Right atrium auricular region (tissue), 2 donors: ENCODE measurements at regions not wholly inside any gene's neighbourhood (a gene's known extent, or its start where the extent isn't known, plus 50 kb on each side); places are given as distances from the start of the nearest gene placed in this dataset.
A peak's percentile ranks its signal among the peaks of the same experiment; 100 is the strongest.

Experiments used
- DNase-seq: peaks from one replicate; pipeline ENCODE4 v3.0.0-alpha.2; 2019; ENCODE audit warnings: low spot score
- H3K27ac ChIP-seq, 2 donors: fragments of 200-600 bp; sonication (generic); 1 replicate in 1 of 2; 2 replicates in 1 of 2; pipeline ENCODE4 v1.5.1; 2016 to 2019
- H3K27me3 ChIP-seq, 2 donors: fragments of 200-600 bp; sonication (generic); one replicate each; pipeline versions ENCODE4 v1.5.1 to v1.6.0; 2017 to 2019
- H3K36me3 ChIP-seq: fragments of 200-600 bp; sonication (generic); one replicate; pipeline ENCODE4 v1.5.1; 2016
- H3K4me1 ChIP-seq, 2 donors: fragments of 200-600 bp; sonication (generic); one replicate each; pipeline versions ENCODE4 v1.5.1 to v1.6.0; 2017 to 2019
- H3K4me3 ChIP-seq, 2 donors: fragments of 200-600 bp; sonication (generic); 1 replicate in 1 of 2; 2 replicates in 1 of 2; pipeline ENCODE4 v1.5.1; 2017 to 2019; ENCODE audit warnings: mild to moderate bottlenecking in 1 of 2, moderate library complexity in 1 of 2
- H3K9me3 ChIP-seq, 2 donors: fragments of 200-600 bp; sonication (generic); one replicate each; pipeline ENCODE4 v1.5.1; 2019
- TF ChIP-seq, protein P1 (sequence below), 2 donors: fragments of 200-600 bp; sonication (generic); IDR thresholded peaks; one replicate each; pipeline ENCODE4 v1.5.1; 2019; ENCODE audit warnings: antibody characterized with exemption in 2 of 2

DNA sequence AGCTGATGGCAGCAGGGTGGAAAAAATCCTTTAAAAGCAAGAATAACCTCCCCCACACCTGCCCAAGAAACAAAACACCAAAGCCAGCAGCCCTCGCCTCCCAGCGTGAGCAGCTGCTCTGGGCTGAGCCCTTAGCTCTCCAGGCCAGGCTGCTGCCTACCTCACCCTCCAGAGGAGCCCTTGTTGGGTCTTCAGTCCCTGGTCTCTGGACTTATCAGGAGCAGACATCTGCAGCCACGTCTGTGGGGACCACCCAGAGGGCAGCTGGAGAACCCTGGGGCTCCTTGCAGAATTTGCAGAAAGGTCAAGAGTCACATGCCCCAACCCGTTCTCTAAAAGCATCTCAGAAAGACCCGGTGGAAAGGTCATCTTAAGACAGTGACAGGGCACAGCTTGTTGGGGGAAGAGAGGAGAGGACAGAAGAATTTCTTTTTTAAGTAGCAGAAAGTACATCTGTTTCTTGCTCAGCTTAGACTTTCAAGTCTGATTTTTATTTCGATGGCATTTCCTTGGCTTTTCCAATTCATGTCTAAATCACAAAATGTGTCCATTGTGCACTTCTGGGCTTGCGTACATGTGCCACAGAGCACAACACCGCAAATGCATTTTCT lies 425.7 kb upstream of the NFE2L3 start:
- peak overlapping the region; percentile 41 to 46 for H3K27ac ChIP-seq

DNA sequence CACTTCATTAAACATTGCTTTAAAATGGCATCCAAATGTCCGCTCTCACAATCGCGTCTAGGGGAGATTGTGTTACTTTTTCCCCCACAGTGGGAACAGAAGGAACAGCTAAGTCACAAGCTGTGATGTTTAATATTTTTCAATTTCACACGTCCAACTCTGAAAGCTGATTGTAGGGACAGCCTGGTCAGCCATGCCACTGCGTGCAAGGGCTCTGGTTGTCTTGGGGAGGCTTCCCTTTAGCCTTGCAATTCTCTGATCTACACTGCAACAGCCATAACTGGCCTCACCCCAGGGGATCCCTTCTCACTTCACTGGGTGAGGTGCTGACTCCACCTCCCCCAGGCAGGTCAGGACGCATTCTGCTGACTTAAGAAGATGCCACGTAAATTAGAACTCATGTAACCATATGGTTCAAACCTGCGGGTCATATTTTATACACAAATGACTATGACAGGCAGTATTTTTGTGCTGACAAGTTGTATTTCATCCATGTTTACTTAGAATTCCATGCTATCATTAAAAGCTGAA lies 425.2 kb upstream of the NFE2L3 start:
- no peaks in the 10 kb centered on the region for H3K9me3 ChIP-seq
- H3K4me3 ChIP-seq: no peak overlapping the region
- H3K4me1 ChIP-seq: peaks cover 0 to 30% of the 10 kb centered on the region in 2 donors
- TF ChIP-seq, protein P1, sequence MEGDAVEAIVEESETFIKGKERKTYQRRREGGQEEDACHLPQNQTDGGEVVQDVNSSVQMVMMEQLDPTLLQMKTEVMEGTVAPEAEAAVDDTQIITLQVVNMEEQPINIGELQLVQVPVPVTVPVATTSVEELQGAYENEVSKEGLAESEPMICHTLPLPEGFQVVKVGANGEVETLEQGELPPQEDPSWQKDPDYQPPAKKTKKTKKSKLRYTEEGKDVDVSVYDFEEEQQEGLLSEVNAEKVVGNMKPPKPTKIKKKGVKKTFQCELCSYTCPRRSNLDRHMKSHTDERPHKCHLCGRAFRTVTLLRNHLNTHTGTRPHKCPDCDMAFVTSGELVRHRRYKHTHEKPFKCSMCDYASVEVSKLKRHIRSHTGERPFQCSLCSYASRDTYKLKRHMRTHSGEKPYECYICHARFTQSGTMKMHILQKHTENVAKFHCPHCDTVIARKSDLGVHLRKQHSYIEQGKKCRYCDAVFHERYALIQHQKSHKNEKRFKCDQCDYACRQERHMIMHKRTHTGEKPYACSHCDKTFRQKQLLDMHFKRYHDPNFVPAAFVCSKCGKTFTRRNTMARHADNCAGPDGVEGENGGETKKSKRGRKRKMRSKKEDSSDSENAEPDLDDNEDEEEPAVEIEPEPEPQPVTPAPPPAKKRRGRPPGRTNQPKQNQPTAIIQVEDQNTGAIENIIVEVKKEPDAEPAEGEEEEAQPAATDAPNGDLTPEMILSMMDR (IDR thresholded peaks at IDR 0.05): no peak
- peak overlapping the region in 1 of 2 donors; percentile 46 for H3K27ac ChIP-seq
- H3K27me3 ChIP-seq: no peaks in the 10 kb centered on the region
- no peaks in the 10 kb centered on the region for H3K36me3 ChIP-seq
- DNase-seq: no peak

More for the DNA sequence above, 425.7 kb upstream of the NFE2L3 start:
- DNase-seq: no peak
- TF ChIP-seq, protein P1 (IDR thresholded peaks at IDR 0.05): no peak
- H3K9me3 ChIP-seq: no peaks in the 10 kb centered on the region
- no peak overlapping the region for H3K4me3 ChIP-seq
- no peaks in the 10 kb centered on the region for H3K36me3 ChIP-seq
- H3K27me3 ChIP-seq: no peaks in the 10 kb centered on the region
- H3K4me1 ChIP-seq: peaks cover 0 to 24% of the 10 kb centered on the region in 2 donors

DNA sequence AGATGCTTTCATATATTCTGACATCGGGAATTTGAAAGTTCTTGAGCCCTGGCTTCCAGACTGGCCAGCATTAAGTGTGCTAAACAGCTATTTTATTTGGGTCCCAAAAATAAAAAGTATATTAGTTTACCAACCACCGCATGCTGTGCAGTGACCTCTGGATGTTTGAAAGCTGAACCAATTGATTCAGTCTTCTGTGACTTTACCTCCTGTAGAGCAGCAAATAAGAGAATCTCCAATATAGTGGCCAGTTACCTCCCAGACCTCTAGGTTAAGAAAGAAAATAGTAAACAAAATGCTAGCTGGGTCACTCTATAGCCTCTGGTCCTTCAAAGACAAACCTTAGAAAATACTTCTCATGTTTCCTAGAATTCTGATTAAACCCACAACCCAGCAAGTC lies 424.6 kb upstream of the NFE2L3 start:
- DNase-seq: no peak
- TF ChIP-seq, protein P1 (IDR thresholded peaks at IDR 0.05): no peak
- H3K27me3 ChIP-seq: no peaks in the 10 kb centered on the region
- H3K4me1 ChIP-seq: peaks cover 0 to 36% of the 10 kb centered on the region in 2 donors
- H3K27ac ChIP-seq: no peak overlapping the region
- no peaks in the 10 kb centered on the region for H3K9me3 ChIP-seq
- H3K4me3 ChIP-seq: no peak overlapping the region
- H3K36me3 ChIP-seq: no peaks in the 10 kb centered on the region

DNA sequence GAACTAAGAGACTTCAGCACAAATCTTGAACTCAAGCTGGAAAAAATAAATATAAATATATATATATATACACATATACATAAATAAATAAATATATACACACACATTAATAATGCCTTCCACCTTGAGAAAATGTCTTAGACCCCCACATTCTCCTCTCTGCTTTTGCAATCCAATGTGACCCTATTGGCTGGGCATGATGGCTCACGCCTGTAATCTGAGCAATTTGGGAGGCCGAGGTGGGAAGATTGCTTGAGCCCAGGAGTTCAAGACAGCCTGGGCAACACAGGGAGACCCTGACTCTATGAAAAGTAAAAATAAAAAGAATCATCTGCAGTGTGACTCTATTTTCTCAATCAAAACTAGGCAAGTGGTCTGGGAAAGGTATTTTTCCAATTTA lies 424.1 kb upstream of the NFE2L3 start:
- Histone ChIP-seq H3K27ac (no peak overlapping the region), H3K36me3 (no peaks in the 10 kb centered on the region), H3K4me1 (peaks cover 0 to 36% of the 10 kb centered on the region in 2 donors), H3K27me3 (no peaks in the 10 kb centered on the region), H3K9me3 (no peaks in the 10 kb centered on the region), H3K4me3 (no peak overlapping the region)
- DNase-seq: no peak
- TF ChIP-seq, protein P1 (IDR thresholded peaks at IDR 0.05): no peak

DNA sequence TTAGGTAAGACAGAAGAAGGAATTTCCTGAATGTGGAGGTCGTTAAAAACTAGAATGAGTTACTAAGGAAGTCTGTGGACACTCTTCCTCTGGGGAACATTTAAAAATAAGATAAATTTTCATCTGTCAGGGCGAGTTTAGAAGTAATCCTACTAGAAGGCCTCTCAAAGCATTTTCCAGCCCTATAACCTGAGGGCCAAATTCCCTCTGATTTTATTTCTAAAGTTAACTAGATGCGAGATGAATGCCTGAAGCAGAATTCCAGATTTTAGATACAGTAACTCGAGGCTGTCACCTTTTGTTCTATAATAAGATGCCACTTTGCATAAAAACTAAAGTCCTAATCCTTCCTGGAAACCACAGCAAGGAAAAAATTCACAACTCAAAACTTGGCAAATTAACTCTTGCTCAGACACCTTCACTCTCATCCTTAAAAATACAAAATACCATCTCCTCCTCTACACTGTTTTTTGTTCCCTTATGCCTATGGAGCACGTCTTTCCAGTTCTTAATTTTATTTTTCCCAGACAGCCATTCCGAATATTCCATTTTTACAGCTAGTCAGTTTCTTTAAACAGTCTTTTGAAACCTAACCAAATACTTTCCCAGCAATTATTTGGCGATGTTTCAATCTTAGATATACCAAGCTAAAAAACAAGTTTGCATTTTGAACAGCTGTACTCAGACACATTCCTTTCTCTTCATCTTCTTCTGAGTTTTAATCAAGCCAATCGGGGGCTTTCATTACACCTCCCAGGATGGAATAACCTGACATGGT lies 420.7 kb upstream of the NFE2L3 start:
- no peak for DNase-seq
- Histone ChIP-seq H3K9me3 (no peaks in the 10 kb centered on the region), H3K27me3 (no peaks in the 10 kb centered on the region), H3K4me3 (no peak overlapping the region), H3K27ac (peak overlapping the region; percentile 19 to 55), H3K36me3 (no peaks in the 10 kb centered on the region), H3K4me1 (peaks cover 0 to 24% of the 10 kb centered on the region in 2 donors)
- TF ChIP-seq, protein P1 (IDR thresholded peaks at IDR 0.05): no peak
